B cell (primary cell): ENCODE measurements at regions not wholly inside any gene's neighbourhood (a gene's known extent, or its start where the extent isn't known, plus 50 kb on each side); places are given as distances from the start of the nearest gene placed in this dataset.
"Not testable (repeated sequence)": the region's sequence is repeated elsewhere in the genome, so short reads cannot be mapped to it uniquely, and the experiment has no call there.

Experiments used
- EZH2 ChIP-seq: IDR thresholded peaks from 2 replicates; pipeline ENCODE4 v1.6.1; 2012; ENCODE audit warnings: borderline replicate concordance, low read depth, mild to moderate bottlenecking, moderate library complexity, low read length; ENCODE audit not compliant: insufficient read depth, poor library complexity, severe bottlenecking
- TF ChIP-seq, protein P1 (sequence below): fragments of 200-600 bp; IDR thresholded peaks from one replicate; pipeline ENCODE4 v1.8.0; 2022; ENCODE audit warnings: antibody characterized with exemption, mild to moderate bottlenecking

DNA sequence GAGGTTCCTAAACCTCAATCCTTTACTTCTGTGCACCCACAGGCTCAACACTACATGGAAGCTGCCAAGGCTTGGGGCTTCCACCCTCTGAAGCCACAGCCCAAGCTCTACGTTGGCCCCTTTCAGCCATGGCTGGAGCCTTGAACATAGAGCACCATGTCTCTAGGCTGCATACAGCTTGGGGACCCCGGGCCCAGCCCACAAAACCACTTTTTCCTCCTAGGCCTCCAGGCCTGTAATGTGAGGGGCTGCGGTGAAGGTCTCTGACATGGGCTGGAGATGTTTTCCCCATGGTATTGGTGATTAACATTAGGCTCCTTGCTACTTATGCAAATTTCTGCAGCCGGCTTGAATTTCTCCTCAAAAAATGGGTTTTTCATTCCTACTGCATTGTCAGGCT is 179.4 kb upstream of the C21orf91 start:
- not testable (repeated sequence) for TF ChIP-seq EZH2
- TF ChIP-seq, protein P1, sequence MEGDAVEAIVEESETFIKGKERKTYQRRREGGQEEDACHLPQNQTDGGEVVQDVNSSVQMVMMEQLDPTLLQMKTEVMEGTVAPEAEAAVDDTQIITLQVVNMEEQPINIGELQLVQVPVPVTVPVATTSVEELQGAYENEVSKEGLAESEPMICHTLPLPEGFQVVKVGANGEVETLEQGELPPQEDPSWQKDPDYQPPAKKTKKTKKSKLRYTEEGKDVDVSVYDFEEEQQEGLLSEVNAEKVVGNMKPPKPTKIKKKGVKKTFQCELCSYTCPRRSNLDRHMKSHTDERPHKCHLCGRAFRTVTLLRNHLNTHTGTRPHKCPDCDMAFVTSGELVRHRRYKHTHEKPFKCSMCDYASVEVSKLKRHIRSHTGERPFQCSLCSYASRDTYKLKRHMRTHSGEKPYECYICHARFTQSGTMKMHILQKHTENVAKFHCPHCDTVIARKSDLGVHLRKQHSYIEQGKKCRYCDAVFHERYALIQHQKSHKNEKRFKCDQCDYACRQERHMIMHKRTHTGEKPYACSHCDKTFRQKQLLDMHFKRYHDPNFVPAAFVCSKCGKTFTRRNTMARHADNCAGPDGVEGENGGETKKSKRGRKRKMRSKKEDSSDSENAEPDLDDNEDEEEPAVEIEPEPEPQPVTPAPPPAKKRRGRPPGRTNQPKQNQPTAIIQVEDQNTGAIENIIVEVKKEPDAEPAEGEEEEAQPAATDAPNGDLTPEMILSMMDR = not testable (repeated sequence)
